Uterus (tissue), 3 donors: ENCODE measurements at regions not wholly inside any gene's neighbourhood (a gene's known extent, or its start where the extent isn't known, plus 50 kb on each side); places are given as distances from the start of the nearest gene placed in this dataset.

Source experiments
- DNase-seq, 2 donors: peaks; one replicate each; pipeline ENCODE4 v3.0.0-alpha.2; 2019 to 2020
- H3K27ac ChIP-seq, 2 donors: fragments of 200-600 bp; sonication (generic); 1 replicate in 1 of 2; 2 replicates in 1 of 2; pipeline ENCODE4 v1.5.1; 2016 to 2018
- H3K27me3 ChIP-seq, 2 donors: fragments of 200-600 bp; sonication (generic); one replicate each; pipeline ENCODE4 v1.5.1; 2018 to 2019; ENCODE audit warnings: control low read depth in 1 of 2
- H3K36me3 ChIP-seq, 2 donors: fragments of 200-600 bp; sonication (generic); one replicate each; pipeline ENCODE4 v1.5.1; 2019; ENCODE audit warnings: control low read depth in 1 of 2
- H3K4me1 ChIP-seq, 2 donors: fragments of 200-600 bp; sonication (generic); one replicate each; pipeline ENCODE4 v1.5.1; 2018 to 2019; ENCODE audit warnings: control low read depth in 1 of 2
- H3K4me3 ChIP-seq, 2 donors: fragments of 200-600 bp; sonication (generic); 1 replicate in 1 of 2; 2 replicates in 1 of 2; pipeline ENCODE4 v1.5.1; 2018 to 2019; ENCODE audit warnings: mild to moderate bottlenecking in 1 of 2
- H3K9me3 ChIP-seq, 2 donors: fragments of 200-600 bp; sonication (generic); one replicate each; pipeline ENCODE4 v1.5.1; 2019; ENCODE audit warnings: control low read depth in 1 of 2
- POLR2A ChIP-seq, 2 donors: fragments of 450-650 bp; IDR thresholded peaks; one replicate each; pipeline ENCODE4 v1.6.1; 2016; ENCODE audit warnings: antibody characterized with exemption in 2 of 2, mild to moderate bottlenecking in 1 of 2, moderate library complexity in 1 of 2
- intact Hi-C: fragments of 100-400 bp; cut with DNase I; formaldehyde crosslinking; loops from one replicate; pipeline ENCODE4 v1.15.1; 2023; ENCODE audit warnings: low total_unique reads
- TF ChIP-seq, protein P1 (sequence below), 4 experiments: fragments of 200-600 bp in 2 of 4; fragments of 450-650 bp in 2 of 4; sonication (generic) in 2 of 4; IDR thresholded peaks; one replicate each; pipeline ENCODE4 v1.5.1; 2016 to 2019; ENCODE audit warnings: antibody characterized with exemption in 4 of 4, mild to moderate bottlenecking in 2 of 4, moderate library complexity in 1 of 4
- donor health status: DM: yes; HTN: yes; CAD: no.

DNA sequence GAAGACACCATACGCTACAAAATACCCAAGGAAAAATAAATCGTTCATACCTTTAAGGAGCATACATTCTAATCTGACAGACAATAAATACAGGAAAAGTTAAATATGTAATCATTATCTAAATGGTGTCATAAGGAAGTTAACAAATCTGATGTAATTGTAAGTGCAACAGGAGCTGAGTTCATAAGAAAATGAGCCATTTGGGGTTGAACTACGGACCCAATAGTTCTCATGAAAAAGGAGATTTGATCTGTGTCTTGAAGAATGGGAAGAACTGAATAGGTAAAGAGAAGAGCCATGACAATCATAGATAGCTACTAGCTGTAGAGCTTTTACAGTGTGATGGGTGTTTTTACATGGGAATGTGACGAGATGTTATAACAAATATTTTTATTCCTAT, 175.6 kb downstream of the ANKRD50 start:
- H3K4me1 ChIP-seq, result no peaks in the 10 kb centered on the region
- H3K27ac ChIP-seq, result no peak overlapping the region
- no peak for DNase-seq
- H3K9me3 ChIP-seq, result no peaks in the 10 kb centered on the region
- H3K4me3 ChIP-seq, result no peak overlapping the region
- H3K36me3 ChIP-seq, result no peaks in the 10 kb centered on the region
- intact Hi-C loops, result no loop called here
- H3K27me3 ChIP-seq, result no peaks in the 10 kb centered on the region
- TF ChIP-seq, protein P1, sequence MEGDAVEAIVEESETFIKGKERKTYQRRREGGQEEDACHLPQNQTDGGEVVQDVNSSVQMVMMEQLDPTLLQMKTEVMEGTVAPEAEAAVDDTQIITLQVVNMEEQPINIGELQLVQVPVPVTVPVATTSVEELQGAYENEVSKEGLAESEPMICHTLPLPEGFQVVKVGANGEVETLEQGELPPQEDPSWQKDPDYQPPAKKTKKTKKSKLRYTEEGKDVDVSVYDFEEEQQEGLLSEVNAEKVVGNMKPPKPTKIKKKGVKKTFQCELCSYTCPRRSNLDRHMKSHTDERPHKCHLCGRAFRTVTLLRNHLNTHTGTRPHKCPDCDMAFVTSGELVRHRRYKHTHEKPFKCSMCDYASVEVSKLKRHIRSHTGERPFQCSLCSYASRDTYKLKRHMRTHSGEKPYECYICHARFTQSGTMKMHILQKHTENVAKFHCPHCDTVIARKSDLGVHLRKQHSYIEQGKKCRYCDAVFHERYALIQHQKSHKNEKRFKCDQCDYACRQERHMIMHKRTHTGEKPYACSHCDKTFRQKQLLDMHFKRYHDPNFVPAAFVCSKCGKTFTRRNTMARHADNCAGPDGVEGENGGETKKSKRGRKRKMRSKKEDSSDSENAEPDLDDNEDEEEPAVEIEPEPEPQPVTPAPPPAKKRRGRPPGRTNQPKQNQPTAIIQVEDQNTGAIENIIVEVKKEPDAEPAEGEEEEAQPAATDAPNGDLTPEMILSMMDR (IDR thresholded peaks at IDR 0.05), result no peak

DNA sequence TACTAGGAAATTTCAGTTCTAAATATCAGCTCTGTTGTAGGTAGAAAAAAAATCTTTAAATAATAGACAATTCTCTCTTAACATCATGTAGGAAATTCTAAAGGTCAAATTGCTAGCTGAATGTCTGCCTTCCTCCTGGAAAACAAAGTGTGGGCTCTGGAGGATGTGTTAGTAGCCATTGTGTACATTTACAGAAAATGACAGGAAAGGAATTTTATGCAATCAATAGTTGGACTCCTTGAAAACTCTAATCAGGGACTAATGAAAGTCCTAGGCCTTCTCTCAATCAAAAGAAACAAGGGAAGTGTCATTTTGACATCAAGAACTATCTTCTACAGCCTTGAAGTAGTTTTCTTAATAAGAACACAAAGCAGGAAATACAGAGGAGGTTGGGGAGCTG, 174.6 kb downstream of the ANKRD50 start:
- intact Hi-C loops, result no loop called here

GRCh38 chr4:124540014-124540413, 172.5 kb downstream of the ANKRD50 start:
- Histone ChIP-seq H3K4me1 (no peaks in the 10 kb centered on the region), H3K9me3 (no peaks in the 10 kb centered on the region), H3K27ac (no peak overlapping the region), H3K36me3 (no peaks in the 10 kb centered on the region), H3K27me3 (no peaks in the 10 kb centered on the region), H3K4me3 (no peak overlapping the region)
- no peak for DNase-seq
- TF ChIP-seq, protein P1 (IDR thresholded peaks at IDR 0.05), result no peak
- no peak for TF ChIP-seq POLR2A (IDR thresholded peaks at IDR 0.05)
- intact Hi-C loops, result no loop called here

More for the DNA sequence above, 174.6 kb downstream of the ANKRD50 start:
- Histone ChIP-seq H3K9me3 (no peaks in the 10 kb centered on the region), H3K27ac (no peak overlapping the region), H3K36me3 (no peaks in the 10 kb centered on the region), H3K4me1 (no peaks in the 10 kb centered on the region), H3K27me3 (no peaks in the 10 kb centered on the region), H3K4me3 (no peak overlapping the region)
- DNase-seq, result no peak
- TF ChIP-seq, protein P1 (IDR thresholded peaks at IDR 0.05), result no peak
- TF ChIP-seq POLR2A (IDR thresholded peaks at IDR 0.05), result no peak

DNA sequence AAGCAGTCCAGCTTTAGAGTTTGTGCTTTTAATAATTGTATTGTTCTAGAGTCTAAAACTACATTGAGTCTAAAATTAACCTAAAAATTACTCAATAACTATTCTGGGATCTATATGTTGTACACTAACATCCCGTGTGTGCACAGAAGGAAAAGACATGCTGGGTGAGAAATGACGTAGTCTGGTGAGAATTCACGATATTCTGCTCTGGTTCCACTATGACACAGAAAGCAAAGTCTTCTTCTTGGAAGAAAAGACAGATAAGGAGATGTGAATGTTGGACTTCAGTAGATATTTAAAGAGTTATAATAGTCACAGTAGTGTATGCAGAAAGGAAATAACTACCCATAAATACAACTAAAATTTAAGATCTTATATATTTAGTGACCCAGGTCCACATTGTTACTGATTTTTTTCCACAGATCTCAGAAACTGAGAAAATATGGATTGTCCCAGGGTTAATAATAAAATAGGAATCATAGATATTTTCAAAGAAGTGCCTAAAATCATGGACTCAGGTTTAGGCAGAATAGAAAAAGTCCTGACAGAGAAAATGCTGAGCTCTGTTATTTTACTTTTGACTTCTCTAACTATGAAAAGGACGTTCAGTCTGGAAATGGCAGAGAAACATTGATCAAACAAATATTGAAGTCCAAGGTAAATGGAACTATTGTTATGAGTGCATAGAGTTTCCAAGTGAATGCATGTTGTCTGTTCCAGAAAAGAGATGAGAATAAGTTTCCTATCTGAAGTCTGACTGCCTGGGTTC, 170.7 kb downstream of the ANKRD50 start:
- TF ChIP-seq POLR2A (IDR thresholded peaks at IDR 0.05), result no peak
- TF ChIP-seq, protein P1 (IDR thresholded peaks at IDR 0.05), result no peak
- intact Hi-C loops, result no loop called here
- H3K27me3 ChIP-seq, result no peaks in the 10 kb centered on the region
- no peak overlapping the region for H3K4me3 ChIP-seq
- DNase-seq, result no peak
- H3K27ac ChIP-seq, result no peak overlapping the region
- H3K4me1 ChIP-seq, result no peaks in the 10 kb centered on the region
- H3K36me3 ChIP-seq, result no peaks in the 10 kb centered on the region
- H3K9me3 ChIP-seq, result no peaks in the 10 kb centered on the region

DNA sequence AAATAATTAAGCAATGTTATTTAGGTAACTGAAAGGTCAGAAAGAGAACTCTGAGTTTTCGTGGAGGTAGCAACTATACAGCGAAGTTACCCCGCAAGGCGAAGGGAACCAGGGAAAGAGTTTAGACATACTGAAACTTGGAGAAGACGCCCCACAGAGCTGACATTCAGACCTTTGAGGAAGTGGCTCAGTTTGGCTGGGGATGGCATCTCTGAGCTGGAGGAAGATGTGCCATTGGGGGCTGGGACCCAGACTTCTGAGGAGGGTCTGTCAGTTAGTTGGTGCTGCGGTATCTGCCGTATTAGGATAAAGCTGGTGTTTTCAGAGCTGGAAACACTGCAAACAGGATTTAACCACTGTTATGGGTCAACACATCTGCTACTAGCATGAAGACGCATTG, 156.6 kb downstream of the ANKRD50 start:
- H3K27ac ChIP-seq, result no peak overlapping the region
- DNase-seq, result no peak
- H3K9me3 ChIP-seq, result no peaks in the 10 kb centered on the region
- no peak overlapping the region for H3K4me3 ChIP-seq
- H3K36me3 ChIP-seq, result no peaks in the 10 kb centered on the region
- H3K27me3 ChIP-seq, result no peaks in the 10 kb centered on the region
- TF ChIP-seq POLR2A (IDR thresholded peaks at IDR 0.05), result no peak
- TF ChIP-seq, protein P1 (IDR thresholded peaks at IDR 0.05), result no peak
- intact Hi-C loops, result no loop called here
- no peaks in the 10 kb centered on the region for H3K4me1 ChIP-seq
